IPS-15b (cell line): ENCODE measurements at regions not wholly inside any gene's neighbourhood (a gene's known extent, or its start where the extent isn't known, plus 50 kb on each side); places are given as distances from the start of the nearest gene placed in this dataset.

Experiments used
- H3K27me3 ChIP-seq: one replicate; pipeline ENCODE4 v1.6.1; 2013; ENCODE audit warnings: low read length; ENCODE audit not compliant: control insufficient read depth, insufficient read depth
- H3K36me3 ChIP-seq: one replicate; pipeline ENCODE4 v1.6.1; 2013; ENCODE audit warnings: low read length; ENCODE audit not compliant: control insufficient read depth, insufficient read depth
- H3K4me1 ChIP-seq: one replicate; pipeline ENCODE4 v1.6.1; 2013; ENCODE audit warnings: mild to moderate bottlenecking, low read length; ENCODE audit not compliant: control insufficient read depth, insufficient read depth
- H3K4me3 ChIP-seq: one replicate; pipeline ENCODE4 v1.5.1; 2013; ENCODE audit warnings: low read depth, low read length
- H3K9ac ChIP-seq: one replicate; pipeline ENCODE4 v1.6.1; 2013; ENCODE audit warnings: low read depth, mild to moderate bottlenecking, low read length
- H3K9me3 ChIP-seq: one replicate; pipeline ENCODE4 v1.6.1; 2013; ENCODE audit warnings: mild to moderate bottlenecking, low read length; ENCODE audit not compliant: control insufficient read depth, insufficient read depth

GRCh38 chr12:59088673-59089072 lies 168.4 kb upstream of the LRIG3 start:
- no peaks in the 10 kb centered on the region for H3K27me3 ChIP-seq

GRCh38 chr12:59087691-59088090 lies 167.4 kb upstream of the LRIG3 start:
- no peak overlapping the region for H3K4me3 ChIP-seq
- no peaks in the 10 kb centered on the region for H3K36me3 ChIP-seq
- no peaks in the 10 kb centered on the region for H3K9me3 ChIP-seq
- H3K4me1 ChIP-seq: peaks cover 11% of the 10 kb centered on the region
- no peaks in the 10 kb centered on the region for H3K27me3 ChIP-seq
- H3K9ac ChIP-seq: no peak overlapping the region

More at GRCh38 chr12:59088673-59089072, 168.4 kb upstream of the LRIG3 start:
- no peak overlapping the region for H3K9ac ChIP-seq
- H3K4me3 ChIP-seq: no peak overlapping the region
- H3K9me3 ChIP-seq: no peaks in the 10 kb centered on the region
- no peaks in the 10 kb centered on the region for H3K36me3 ChIP-seq
- H3K4me1 ChIP-seq: peaks cover 11% of the 10 kb centered on the region

DNA sequence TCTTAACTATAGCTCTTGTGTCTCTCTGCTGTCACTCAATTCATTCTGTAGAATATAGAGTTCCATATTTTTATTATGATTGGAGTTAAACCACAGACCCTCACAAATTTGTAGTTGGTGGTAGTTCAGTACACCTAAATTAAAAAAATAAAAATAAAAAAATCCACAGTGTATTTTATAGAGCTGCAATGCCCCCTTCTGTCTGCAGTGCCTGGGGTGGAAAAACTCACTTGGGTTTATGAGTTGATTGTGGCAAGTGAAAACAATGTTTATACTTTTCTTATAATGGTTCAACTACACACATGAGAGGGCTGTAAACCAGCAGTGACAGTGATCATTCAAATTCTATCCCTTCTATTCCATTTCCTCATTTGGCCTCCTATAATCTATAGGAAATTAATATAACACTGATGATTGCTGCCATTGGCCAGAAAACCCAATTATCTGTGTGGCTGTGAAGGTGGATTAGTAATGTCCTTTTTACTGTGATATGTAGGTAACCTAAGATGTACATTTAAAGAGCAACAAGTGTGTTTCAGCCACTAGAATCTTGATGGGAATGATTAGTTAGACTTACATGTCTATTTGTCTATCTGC lies 166.9 kb upstream of the LRIG3 start:
- H3K27me3 ChIP-seq: no peaks in the 10 kb centered on the region
- no peaks in the 10 kb centered on the region for H3K9me3 ChIP-seq
- no peaks in the 10 kb centered on the region for H3K36me3 ChIP-seq
- H3K4me1 ChIP-seq: peaks cover 11% of the 10 kb centered on the region
- no peak overlapping the region for H3K4me3 ChIP-seq
- H3K9ac ChIP-seq: no peak overlapping the region

DNA sequence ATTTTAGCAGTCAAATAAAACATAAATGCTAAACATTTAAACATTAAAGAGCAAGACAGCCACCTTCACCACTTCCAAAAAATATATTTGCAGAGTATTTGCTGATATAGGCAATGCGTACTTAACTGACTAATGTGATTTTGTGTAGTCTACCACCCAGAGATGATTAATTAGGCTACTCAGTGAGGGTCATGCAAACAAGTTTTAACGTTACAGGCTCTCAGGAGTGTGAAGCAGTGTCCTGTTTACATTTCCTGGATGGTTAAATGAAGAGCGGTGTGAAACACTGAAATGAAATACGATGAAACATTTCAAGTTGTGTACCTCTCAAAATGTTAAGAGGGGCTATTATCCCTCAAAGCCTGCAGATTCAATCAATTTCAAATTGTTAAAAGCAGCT lies 165.8 kb upstream of the LRIG3 start:
- Histone ChIP-seq H3K36me3 (no peaks in the 10 kb centered on the region), H3K4me1 (peaks cover 11% of the 10 kb centered on the region), H3K9me3 (no peaks in the 10 kb centered on the region), H3K9ac (no peak overlapping the region), H3K27me3 (no peaks in the 10 kb centered on the region), H3K4me3 (no peak overlapping the region)

- Histone ChIP-seq H3K9me3 (no peaks in the 10 kb centered on the region), H3K4me3 (no peak overlapping the region), H3K4me1 (peaks cover 11% of the 10 kb centered on the region), H3K27me3 (no peaks in the 10 kb centered on the region), H3K36me3 (no peaks in the 10 kb centered on the region), H3K9ac (no peak overlapping the region)
Observed at GRCh38 chr12:59085690-59086089, 165.4 kb upstream of the LRIG3 start.

DNA sequence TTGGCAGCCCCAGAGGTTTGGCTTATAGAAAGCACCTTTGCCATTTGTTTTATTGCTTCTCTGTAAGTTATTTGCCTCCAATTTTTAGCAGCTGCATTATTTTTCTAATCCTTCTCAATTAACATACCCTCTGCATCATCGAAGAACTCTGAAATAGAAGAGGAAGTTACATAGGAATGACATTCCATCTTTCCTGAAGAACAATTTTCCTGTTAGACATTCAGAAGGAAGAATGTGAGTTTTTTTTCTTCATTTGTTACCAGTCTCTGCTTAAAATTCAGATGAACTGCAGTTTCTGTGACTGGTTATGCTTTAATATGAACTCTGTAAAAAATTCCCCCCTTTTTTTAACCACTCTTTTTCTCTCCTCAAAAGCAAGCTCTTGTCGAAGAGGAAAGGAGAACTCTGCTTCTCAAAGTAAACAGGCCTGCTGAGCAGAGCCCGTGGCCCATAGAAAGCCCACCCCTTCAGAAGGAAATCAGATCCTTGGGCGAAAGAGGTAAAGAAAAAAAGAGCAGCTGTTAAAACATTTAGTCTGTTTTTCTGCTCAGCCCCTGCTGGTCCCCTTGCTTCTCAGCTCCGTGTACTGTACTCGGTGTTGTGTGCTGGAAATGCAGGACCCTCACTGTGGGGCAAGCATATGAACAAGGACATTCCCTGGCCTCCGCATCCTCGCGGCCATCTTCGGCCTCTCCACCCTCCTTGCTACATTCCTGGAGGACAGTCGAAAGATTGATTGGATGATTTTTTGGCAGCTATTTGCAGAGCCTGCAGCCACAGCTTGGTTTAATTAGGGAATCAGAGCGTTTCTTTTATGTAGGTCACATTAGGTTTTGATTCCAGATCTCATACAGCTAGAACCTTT lies 164.4 kb upstream of the LRIG3 start:
- Histone ChIP-seq H3K36me3 (no peaks in the 10 kb centered on the region), H3K4me3 (no peak overlapping the region)

GRCh38 chr12:59082952-59083351 lies 162.6 kb upstream of the LRIG3 start:
- Histone ChIP-seq H3K4me1 (peaks cover 4% of the 10 kb centered on the region), H3K9me3 (no peaks in the 10 kb centered on the region), H3K36me3 (no peaks in the 10 kb centered on the region), H3K4me3 (no peak overlapping the region), H3K9ac (no peak overlapping the region), H3K27me3 (no peaks in the 10 kb centered on the region)

More for the DNA sequence above, 164.4 kb upstream of the LRIG3 start:
- Histone ChIP-seq H3K9me3 (no peaks in the 10 kb centered on the region), H3K4me1 (peaks cover 11% of the 10 kb centered on the region), H3K9ac (no peak overlapping the region), H3K27me3 (no peaks in the 10 kb centered on the region)

DNA sequence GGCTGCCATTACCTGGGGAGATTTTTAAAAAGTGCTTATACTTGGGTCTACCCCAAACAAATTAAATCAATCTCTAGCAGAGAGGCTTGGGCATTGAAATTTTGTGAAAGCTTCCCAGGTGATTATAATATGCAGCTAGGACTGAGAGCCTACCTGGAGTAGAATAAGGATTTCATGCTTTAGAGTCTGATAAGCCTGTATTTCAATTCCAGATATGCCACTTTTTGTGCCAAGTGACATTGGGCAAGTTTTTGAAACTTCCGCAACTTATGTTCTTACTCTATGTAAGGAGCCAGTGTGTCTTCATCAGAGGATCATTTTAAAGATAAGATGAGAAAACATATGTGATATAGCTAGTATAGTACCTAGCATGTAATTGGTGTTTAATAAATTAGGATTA lies 159.8 kb upstream of the LRIG3 start:
- Histone ChIP-seq H3K9me3 (no peaks in the 10 kb centered on the region), H3K27me3 (no peaks in the 10 kb centered on the region), H3K4me3 (no peak overlapping the region), H3K4me1 (peaks cover 4% of the 10 kb centered on the region), H3K9ac (no peak overlapping the region), H3K36me3 (no peaks in the 10 kb centered on the region)

- Histone ChIP-seq H3K4me3 (no peak overlapping the region), H3K9me3 (no peaks in the 10 kb centered on the region), H3K9ac (no peak overlapping the region), H3K27me3 (no peaks in the 10 kb centered on the region), H3K36me3 (no peaks in the 10 kb centered on the region), H3K4me1 (peaks cover under 1% of the 10 kb centered on the region)
Observed at GRCh38 chr12:59079472-59079871, 159.2 kb upstream of the LRIG3 start.

DNA sequence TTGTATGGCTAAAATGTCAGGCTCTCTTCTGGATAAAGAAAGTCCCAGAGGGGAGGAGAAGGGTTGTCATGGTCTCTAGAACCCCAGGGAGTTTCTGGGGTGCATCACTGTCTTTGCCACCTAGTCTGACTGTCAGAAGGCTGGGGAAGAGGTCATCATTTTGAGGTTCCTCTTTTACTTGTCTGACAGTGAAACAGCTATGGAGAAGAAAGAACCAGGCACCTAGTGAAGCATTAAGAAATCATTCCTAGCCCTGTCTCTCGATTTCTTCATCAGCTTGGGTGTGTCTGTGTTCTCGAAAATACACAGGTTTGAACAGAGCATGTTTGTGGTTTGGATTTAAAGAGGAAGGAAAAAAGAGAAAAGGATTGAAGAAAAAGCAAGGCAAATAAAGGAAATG lies 158.7 kb upstream of the LRIG3 start:
- H3K9me3 ChIP-seq: no peaks in the 10 kb centered on the region
- no peaks in the 10 kb centered on the region for H3K27me3 ChIP-seq
- no peaks in the 10 kb centered on the region for H3K36me3 ChIP-seq
- H3K4me1 ChIP-seq: no peaks in the 10 kb centered on the region
- H3K4me3 ChIP-seq: no peak overlapping the region
- no peak overlapping the region for H3K9ac ChIP-seq

GRCh38 chr12:59077575-59078426 lies 157.5 kb upstream of the LRIG3 start:
- Histone ChIP-seq H3K4me3 (no peak overlapping the region), H3K36me3 (no peaks in the 10 kb centered on the region), H3K4me1 (no peaks in the 10 kb centered on the region), H3K9me3 (no peaks in the 10 kb centered on the region), H3K27me3 (no peaks in the 10 kb centered on the region), H3K9ac (no peak overlapping the region)
